BJ (cell line): ENCODE measurements at regions not wholly inside any gene's neighbourhood (a gene's known extent, or its start where the extent isn't known, plus 50 kb on each side); places are given as distances from the start of the nearest gene placed in this dataset.

Experiments
- CTCF ChIA-PET: fragments of 350-600 bp; formaldehyde crosslinking; extraction: SDS; loops from one replicate; lab custom pipeline; 2021; ENCODE audit warnings: antibody characterized with exemption, inconsistent platforms; lab: Yijun Ruan, JAX
- POLR2A ChIA-PET: fragments of 300-600 bp; sonication (Branson Sonifier 250); formaldehyde crosslinking; extraction: SDS; loops from one replicate; lab custom pipeline; 2021; ENCODE audit warnings: antibody characterized with exemption; lab: Charles Lee
- DNase-seq: peaks from one replicate; pipeline ENCODE4 v3.0.0-alpha.2; 2011; ENCODE audit warnings: low read depth
- H3K27me3 ChIP-seq: 2 replicates; pipeline ENCODE4 v1.6.0; 2011; ENCODE audit warnings: low read length; ENCODE audit not compliant: control insufficient read depth, insufficient read depth
- H3K36me3 ChIP-seq: 2 replicates; pipeline ENCODE4 v1.5.1; 2011; ENCODE audit warnings: low read length; ENCODE audit not compliant: control insufficient read depth, insufficient read depth
- H3K4me3 ChIP-seq: 2 replicates; pipeline ENCODE4 v1.5.1; 2011; ENCODE audit warnings: low read depth, mild to moderate bottlenecking, control low read depth, low read length
- CTCF ChIP-seq: IDR thresholded peaks from 2 replicates; pipeline ENCODE4 v1.5.1; 2011; ENCODE audit warnings: low read depth, mild to moderate bottlenecking, control low read depth, inconsistent platforms, low read length, moderate library complexity; ENCODE audit not compliant: insufficient read depth

- no peak for TF ChIP-seq CTCF
- Histone ChIP-seq H3K36me3 (no peaks in the 10 kb centered on the region), H3K4me3 (no peak overlapping the region), H3K27me3 (peaks cover 4% of the 10 kb centered on the region; the same call in 1 of the 2 replicates)
- POLR2A ChIA-PET = no interaction called here
- CTCF ChIA-PET = interaction anchor here (0.9 to 2.0 kb wide), 2 partner anchors 10 to 42 kb away, joined by 4 to 6 read pairs; no protein-coding TSS in a partner anchor
- DNase-seq = no peak
Measured at GRCh38 chr10:33074443-33074842, 116.4 kb upstream of the ITGB1 start.

DNA sequence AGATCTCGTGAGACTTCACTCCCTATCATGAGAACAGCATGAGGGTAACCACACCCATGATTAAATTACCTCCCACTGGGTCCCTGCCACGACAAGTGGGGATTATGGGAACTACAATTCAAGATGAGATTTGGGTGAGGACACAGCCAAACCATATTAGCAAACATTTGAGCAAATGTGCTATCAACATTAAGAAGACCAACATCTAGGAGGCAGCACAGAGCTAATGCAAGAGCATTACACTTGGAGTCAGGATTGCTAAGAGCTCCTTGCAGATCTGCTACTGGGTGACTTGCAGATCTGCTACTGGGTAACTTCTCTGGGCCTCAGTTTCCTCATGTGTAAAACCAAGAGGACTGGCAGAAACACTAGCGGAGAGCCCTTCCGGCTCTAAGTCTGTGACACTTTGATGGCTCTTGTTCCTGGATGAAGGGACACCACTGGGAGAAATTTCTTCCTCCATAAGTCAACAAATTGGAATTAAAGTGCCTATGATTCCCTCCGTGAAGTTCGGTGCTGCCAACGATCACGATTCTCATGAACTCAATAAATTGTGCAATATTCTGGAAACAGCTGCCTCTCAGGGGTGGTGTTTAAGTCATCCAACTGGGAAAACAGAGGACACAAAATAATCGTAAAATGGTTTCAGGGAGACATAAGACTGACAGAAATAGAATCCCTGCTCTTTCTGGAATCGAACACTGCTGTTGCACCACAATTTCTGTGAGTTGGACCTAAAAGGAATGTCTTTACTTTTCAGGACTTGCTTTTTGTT is 115.8 kb upstream of the ITGB1 start:
- DNase-seq = no peak
- CTCF ChIA-PET = interaction anchor here (0.6 to 2.0 kb wide), 3 partner anchors 10 to 63 kb away, joined by 3 to 6 read pairs (median 6); no protein-coding TSS in a partner anchor
- POLR2A ChIA-PET = no interaction called here
- Histone ChIP-seq H3K4me3 (no peak overlapping the region), H3K36me3 (no peaks in the 10 kb centered on the region), H3K27me3 (peaks cover 4% of the 10 kb centered on the region; the same call in 1 of the 2 replicates)
- TF ChIP-seq CTCF = 0 out of 2 replicates have a peak, but pooled peaks have one; percentile 8

GRCh38 chr10:33071857-33072256 is 113.8 kb upstream of the ITGB1 start:
- DNase-seq = no peak
- ChIA-PET CTCF (no interaction called here), POLR2A (no interaction called here)
- H3K27me3 ChIP-seq = peaks cover 3% of the 10 kb centered on the region; the same call in 1 of the 2 replicates
- no peaks in the 10 kb centered on the region for H3K36me3 ChIP-seq
- no peak overlapping the region for H3K4me3 ChIP-seq
- no peak for TF ChIP-seq CTCF

GRCh38 chr10:33070101-33070500 is 112.1 kb upstream of the ITGB1 start:
- DNase-seq = no peak
- H3K36me3 ChIP-seq = no peaks in the 10 kb centered on the region
- ChIA-PET CTCF (no interaction called here), POLR2A (no interaction called here)
- H3K27me3 ChIP-seq = peaks cover 3% of the 10 kb centered on the region; the same call in 1 of the 2 replicates
- no peak overlapping the region for H3K4me3 ChIP-seq
- TF ChIP-seq CTCF = no peak

- DNase-seq = no peak
- CTCF ChIA-PET = interaction anchor here (0.6 to 1.8 kb wide), 8 partner anchors 9 to 125 kb away, joined by 3 to 7 read pairs (median 4); no protein-coding TSS in a partner anchor
- no peaks in the 10 kb centered on the region for H3K36me3 ChIP-seq
- POLR2A ChIA-PET = interaction anchor here (0.5 kb wide), 1 partner anchor 11 kb away, joined by 6 read pairs; no protein-coding TSS in a partner anchor
- H3K4me3 ChIP-seq = no peak overlapping the region
- TF ChIP-seq CTCF = no peak
- H3K27me3 ChIP-seq = peaks cover 3% of the 10 kb centered on the region; the same call in 1 of the 2 replicates
Measured at GRCh38 chr10:33067917-33068316, 109.9 kb upstream of the ITGB1 start.
